Body of pancreas (tissue), 4 donors: ENCODE measurements at regions not wholly inside any gene's neighbourhood (a gene's known extent, or its start where the extent isn't known, plus 50 kb on each side); places are given as distances from the start of the nearest gene placed in this dataset.

ENCODE experiments used
- CTCF ChIP-seq, 7 experiments: fragments of 450-650 bp in 4 of 7; fragments of 200-600 bp in 3 of 7; sonication (generic) in 3 of 7; IDR thresholded peaks; one replicate each; pipeline ENCODE4 v1.5.1; 2016 to 2019; ENCODE audit warnings: antibody characterized with exemption in 7 of 7
- POLR2A ChIP-seq, 3 donors: fragments of 450-650 bp; IDR thresholded peaks; one replicate each; pipeline ENCODE4 v1.6.1; 2016; ENCODE audit warnings: antibody characterized with exemption in 3 of 3, mild to moderate bottlenecking in 2 of 3

- TF ChIP-seq CTCF (IDR thresholded peaks at IDR 0.05), result no peak
- TF ChIP-seq POLR2A (IDR thresholded peaks at IDR 0.05), result no peak
These were observed 246.5 kb upstream of the DDI1 start for GRCh38 chr11:103789952-103790351.
